RWPE1 (cell line): ENCODE measurements at regions not wholly inside any gene's neighbourhood (a gene's known extent, or its start where the extent isn't known, plus 50 kb on each side); places are given as distances from the start of the nearest gene placed in this dataset.
"Not testable (repeated sequence)": the region's sequence is repeated elsewhere in the genome, so short reads cannot be mapped to it uniquely, and the experiment has no call there.

Source experiments
- CTCF ChIA-PET: fragments of 350-600 bp; sonication (Branson Sonifier 250); formaldehyde crosslinking; extraction: SDS; loops from one replicate; lab custom pipeline; 2021; lab: Yijun Ruan, JAX
- POLR2A ChIA-PET: fragments of 400-600 bp; formaldehyde crosslinking; extraction: SDS; loops from one replicate; lab custom pipeline; 2020; ENCODE audit warnings: antibody characterized with exemption; ENCODE audit not compliant: low non-redundant PET; lab: Yijun Ruan, JAX
- DNase-seq: peaks from one replicate; pipeline ENCODE4 v3.0.0; 2012; ENCODE audit warnings: low spot score
- H3K27ac ChIP-seq: fragments of 450-650 bp; 2 replicates; pipeline ENCODE4 v1.5.1; 2017
- TF ChIP-seq, protein P1 (sequence below): fragments of 450-650 bp; conservative IDR thresholded peaks from 2 replicates; pipeline ENCODE4 v1.5.1; 2017; ENCODE audit warnings: low read depth, mild to moderate bottlenecking

DNA sequence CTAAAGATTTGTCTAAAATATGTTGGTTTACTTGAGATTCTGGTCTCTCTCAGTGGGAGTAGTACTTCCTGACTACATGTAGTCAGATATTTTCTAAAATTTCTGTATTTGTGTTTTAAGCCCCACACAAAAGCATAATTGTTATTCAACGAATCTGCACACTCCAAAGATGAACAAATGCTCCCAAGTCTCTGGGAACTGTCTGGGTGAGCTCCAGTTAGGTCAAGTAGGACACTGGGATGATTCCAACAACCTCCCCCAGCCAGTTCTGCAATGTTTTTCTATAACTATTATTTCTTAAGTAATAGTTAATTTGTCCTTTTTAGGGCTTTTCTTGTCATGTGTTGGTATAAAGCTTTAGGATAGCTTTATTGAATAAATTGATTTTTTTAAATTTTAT, 174.6 kb downstream of the FAM174A start:
- ChIA-PET CTCF (interaction anchor here (0.8 to 0.9 kb wide), 2 partner anchors 163 to 519 kb away, joined by 3 to 6 read pairs; no protein-coding TSS in a partner anchor), POLR2A (no interaction called here)
- no peak for DNase-seq
- TF ChIP-seq, protein P1, sequence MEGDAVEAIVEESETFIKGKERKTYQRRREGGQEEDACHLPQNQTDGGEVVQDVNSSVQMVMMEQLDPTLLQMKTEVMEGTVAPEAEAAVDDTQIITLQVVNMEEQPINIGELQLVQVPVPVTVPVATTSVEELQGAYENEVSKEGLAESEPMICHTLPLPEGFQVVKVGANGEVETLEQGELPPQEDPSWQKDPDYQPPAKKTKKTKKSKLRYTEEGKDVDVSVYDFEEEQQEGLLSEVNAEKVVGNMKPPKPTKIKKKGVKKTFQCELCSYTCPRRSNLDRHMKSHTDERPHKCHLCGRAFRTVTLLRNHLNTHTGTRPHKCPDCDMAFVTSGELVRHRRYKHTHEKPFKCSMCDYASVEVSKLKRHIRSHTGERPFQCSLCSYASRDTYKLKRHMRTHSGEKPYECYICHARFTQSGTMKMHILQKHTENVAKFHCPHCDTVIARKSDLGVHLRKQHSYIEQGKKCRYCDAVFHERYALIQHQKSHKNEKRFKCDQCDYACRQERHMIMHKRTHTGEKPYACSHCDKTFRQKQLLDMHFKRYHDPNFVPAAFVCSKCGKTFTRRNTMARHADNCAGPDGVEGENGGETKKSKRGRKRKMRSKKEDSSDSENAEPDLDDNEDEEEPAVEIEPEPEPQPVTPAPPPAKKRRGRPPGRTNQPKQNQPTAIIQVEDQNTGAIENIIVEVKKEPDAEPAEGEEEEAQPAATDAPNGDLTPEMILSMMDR: no peak
- no peak overlapping the region for H3K27ac ChIP-seq

DNA sequence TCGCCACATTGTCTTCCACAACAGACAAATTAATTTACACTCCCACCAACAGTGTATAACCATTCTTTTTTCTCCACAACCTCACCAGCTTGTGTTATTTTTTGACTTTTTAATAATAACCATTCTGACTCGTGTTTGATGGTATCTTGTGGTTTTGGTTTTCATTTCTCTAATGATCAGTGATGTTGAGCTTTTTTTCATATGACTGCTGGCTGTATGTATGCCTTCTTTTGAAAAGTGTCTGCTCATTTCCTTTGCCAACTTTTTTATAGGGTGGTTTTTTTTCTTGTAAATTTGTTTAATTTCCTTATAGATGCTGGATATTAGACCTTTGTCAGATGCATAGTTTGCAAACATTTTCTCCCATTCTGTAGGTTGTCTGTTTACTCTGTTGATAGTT, 179.6 kb downstream of the FAM174A start:
- DNase-seq, H3K27ac ChIP-seq, POLR2A ChIA-PET: not testable (repeated sequence)
- CTCF ChIA-PET: interaction anchor here (0.6 kb wide), 1 partner anchor 1284 kb away, joined by 3 read pairs; no protein-coding TSS in a partner anchor

DNA sequence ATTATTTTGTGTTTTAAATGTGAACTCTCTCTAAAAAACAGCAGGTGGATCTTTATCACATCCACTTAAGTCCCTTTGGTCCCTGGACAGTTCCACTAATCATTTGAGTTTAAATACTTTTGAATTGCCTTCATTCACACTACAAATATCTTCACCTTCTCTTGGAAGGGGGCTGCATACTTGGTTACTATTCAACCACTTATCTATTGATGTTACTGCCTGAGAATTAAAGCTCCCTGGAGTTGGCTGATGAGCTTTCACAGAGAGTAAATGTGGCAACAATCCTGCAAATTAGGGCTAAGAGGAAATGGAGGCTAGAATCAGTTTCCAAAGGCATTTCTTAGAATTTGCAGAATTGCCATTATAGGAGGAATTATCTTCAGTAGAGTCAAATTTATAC, 180.4 kb downstream of the ST8SIA4 start:
- H3K27ac ChIP-seq: no peak overlapping the region
- ChIA-PET POLR2A (no interaction called here), CTCF (no interaction called here)
- no peak for DNase-seq
- TF ChIP-seq, protein P1: no peak

DNA sequence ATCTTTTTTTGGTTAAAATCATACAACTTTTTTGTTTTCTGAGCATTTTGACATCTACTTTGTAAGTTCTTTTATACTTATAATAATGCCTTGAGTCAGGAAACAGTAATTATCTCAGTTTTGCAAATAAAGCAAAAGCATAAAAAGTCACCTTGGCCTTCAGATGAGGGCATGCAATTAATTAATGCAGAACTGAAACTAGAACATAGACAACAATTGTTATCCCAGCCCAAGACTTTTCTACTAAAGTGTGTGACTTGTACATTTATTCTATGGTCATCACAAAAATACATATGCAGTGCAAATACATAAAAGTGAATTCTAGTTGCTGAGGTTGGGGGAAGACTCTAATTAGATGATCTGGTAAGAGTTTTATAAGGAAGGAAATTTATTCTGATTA, 179.9 kb downstream of the ST8SIA4 start:
- POLR2A ChIA-PET: no interaction called here
- DNase-seq: no peak
- TF ChIP-seq, protein P1: no peak
- CTCF ChIA-PET: no interaction called here
- H3K27ac ChIP-seq: no peak overlapping the region

DNA sequence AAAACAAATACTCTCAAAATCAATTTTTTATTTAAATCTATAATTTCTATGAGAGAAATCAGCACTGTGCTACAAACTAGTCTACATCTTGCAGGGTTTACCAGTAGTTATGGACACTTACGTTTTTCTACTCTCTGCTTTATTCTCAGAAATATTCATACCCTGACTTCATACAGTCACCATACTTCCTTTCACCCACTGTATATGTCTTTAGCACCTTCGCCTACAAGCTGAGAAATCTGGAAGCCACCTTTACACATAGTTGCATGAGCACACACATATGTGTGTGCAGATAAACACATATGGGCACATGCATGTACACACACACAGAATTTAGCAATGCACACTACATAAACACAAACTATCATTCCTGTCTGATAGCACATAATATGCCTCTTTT, 177.0 kb downstream of the ST8SIA4 start:
- ChIA-PET CTCF (no interaction called here), POLR2A (no interaction called here)
- DNase-seq: no peak
- TF ChIP-seq, protein P1: no peak
- no peak overlapping the region for H3K27ac ChIP-seq

DNA sequence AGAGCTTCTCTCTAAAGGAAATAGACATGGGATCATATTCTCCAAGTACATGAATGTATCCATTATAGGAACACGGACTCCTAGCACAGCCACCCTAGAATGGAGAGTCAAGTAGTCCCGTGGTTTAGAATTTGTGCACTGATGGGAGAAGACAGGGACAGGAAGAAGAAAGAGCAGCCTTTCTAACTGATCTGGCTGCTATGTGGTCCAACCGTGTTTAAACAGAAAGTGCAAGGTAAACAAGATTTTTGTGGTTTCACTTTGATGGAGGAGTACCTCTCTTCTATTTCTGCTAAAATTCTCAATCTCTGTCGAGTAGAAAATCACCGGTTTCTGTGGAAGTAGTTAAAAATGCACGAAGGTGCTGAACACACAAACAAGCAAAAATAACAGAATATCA, 171.3 kb downstream of the ST8SIA4 start:
- POLR2A ChIA-PET: no interaction called here
- TF ChIP-seq, protein P1: no peak
- DNase-seq: peak; percentile 3
- CTCF ChIA-PET: no interaction called here
- H3K27ac ChIP-seq: no peak overlapping the region

DNA sequence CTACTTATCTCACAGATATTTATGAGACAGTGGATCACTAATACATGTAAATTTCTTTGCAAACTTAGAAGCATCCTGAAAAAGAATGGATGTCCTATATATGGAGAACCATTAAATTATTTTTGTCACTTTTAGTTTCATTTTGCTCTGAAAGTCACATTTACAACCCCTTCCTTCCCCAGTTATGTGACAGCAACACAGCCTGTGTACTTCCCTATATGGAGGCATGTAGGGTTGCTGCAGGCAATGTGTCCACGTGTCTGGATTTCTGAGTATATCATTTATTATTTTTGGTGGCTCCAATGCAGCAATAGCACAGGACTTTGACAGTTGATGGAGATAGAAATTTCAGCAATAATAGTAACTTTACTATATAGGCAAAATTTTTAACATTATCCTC, 156.4 kb downstream of the ST8SIA4 start:
- H3K27ac ChIP-seq: no peak overlapping the region
- CTCF ChIA-PET: no interaction called here
- DNase-seq: no peak
- TF ChIP-seq, protein P1: no peak
- POLR2A ChIA-PET: no interaction called here
